B cell (primary cell): ENCODE measurements at regions not wholly inside any gene's neighbourhood (a gene's known extent, or its start where the extent isn't known, plus 50 kb on each side); places are given as distances from the start of the nearest gene placed in this dataset.
"Not testable (repeated sequence)": the region's sequence is repeated elsewhere in the genome, so short reads cannot be mapped to it uniquely, and the experiment has no call there.

Experiments used
- ATAC-seq: fragments of 200-7000 bp; cut with Tn5 transposase; one replicate; pipeline ENCODE4 v1.10.0; 2021; ENCODE audit warnings: low read depth, mild to moderate bottlenecking, moderate number of reproducible peaks, moderate library complexity
- CTCF ChIA-PET: fragments of 350-600 bp; sonication (Branson Sonifier 250); formaldehyde crosslinking; loops from one replicate; lab custom pipeline; 2021; ENCODE audit warnings: antibody characterized with exemption, inconsistent platforms; lab: Charles Lee
- POLR2A ChIA-PET: fragments of 350-600 bp; sonication (Branson Sonifier 250); formaldehyde crosslinking; loops from one replicate; lab custom pipeline; 2021; ENCODE audit warnings: antibody characterized with exemption; lab: Charles Lee
- DNase-seq: peaks from one replicate; pipeline ENCODE4 v3.0.0; 2013
- H2AFZ ChIP-seq: 2 replicates; pipeline ENCODE4 v1.6.1; 2012; ENCODE audit warnings: mild to moderate bottlenecking, low read depth, low read length; ENCODE audit not compliant: insufficient read depth, poor library complexity, severe bottlenecking
- H3K27ac ChIP-seq, 2 donors: 1 replicate in 1 of 2; 2 replicates in 1 of 2; pipeline ENCODE4 v1.5.1; 2012 to 2013; ENCODE audit warnings: low read length in 2 of 2, mild to moderate bottlenecking in 2 of 2, moderate library complexity in 1 of 2
- H3K27me3 ChIP-seq, 4 experiments: fragments of 200-600 bp in 1 of 4; sonication (generic) in 1 of 4; replicated peaks in 1 of 4; 1 replicate in 2 of 4; 2 replicates in 2 of 4; pipeline versions ENCODE4 v1.6.1 to v1.7.0; 2013 to 2016; ENCODE audit warnings: low read length in 3 of 4, mild to moderate bottlenecking in 2 of 4, mixed read lengths in 1 of 4, moderate library complexity in 1 of 4; ENCODE audit not compliant: insufficient read depth in 4 of 4, control insufficient read depth in 3 of 4; ENCODE audit errors: control extremely low read depth in 1 of 4
- H3K36me3 ChIP-seq, 2 experiments: replicated peaks in 1 of 2; 1 replicate in 1 of 2; 2 replicates in 1 of 2; pipeline versions ENCODE4 v1.6.1 to v1.7.1; 2013; ENCODE audit warnings: low read length in 1 of 2; ENCODE audit not compliant: insufficient read depth in 2 of 2, control insufficient read depth in 1 of 2; ENCODE audit errors: control extremely low read depth in 1 of 2, extremely low read depth in 1 of 2
- H3K4me1 ChIP-seq, 2 donors: fragments of 200-600 bp in 1 of 2; sonication (generic) in 1 of 2; 1 replicate in 1 of 2; 2 replicates in 1 of 2; pipeline versions ENCODE4 v1.5.1 to v1.6.1; 2013 to 2017; ENCODE audit warnings: low read length in 2 of 2; ENCODE audit not compliant: control insufficient read depth in 2 of 2, insufficient read depth in 2 of 2
- H3K4me2 ChIP-seq: replicated peaks from 2 replicates; pipeline ENCODE3; 2012; ENCODE audit warnings: mild to moderate bottlenecking, low read depth, low read length; ENCODE audit not compliant: poor library complexity, severe bottlenecking
- H3K4me3 ChIP-seq, 5 experiments: fragments of 200-600 bp in 1 of 5; sonication (generic) in 1 of 5; 1 replicate in 3 of 5; 2 replicates in 2 of 5; pipeline versions ENCODE4 v1.5.1 to v1.7.0; 2011 to 2016; ENCODE audit warnings: low read length in 4 of 5, mild to moderate bottlenecking in 4 of 5, low read depth in 2 of 5, control low read depth in 1 of 5, moderate library complexity in 1 of 5; ENCODE audit not compliant: insufficient read depth in 1 of 5; ENCODE audit errors: control extremely low read depth in 1 of 5, extremely low read depth in 1 of 5
- H3K79me2 ChIP-seq: fragments of 200-600 bp; sonication (generic); one replicate; pipeline ENCODE4 v1.6.0; 2016; ENCODE audit warnings: low read length; ENCODE audit not compliant: control insufficient read depth, insufficient read depth
- H3K9ac ChIP-seq: fragments of 200-600 bp; sonication (generic); 2 replicates; pipeline ENCODE4 v1.6.1; 2017; ENCODE audit warnings: mild to moderate bottlenecking, low read length, moderate library complexity
- H3K9me3 ChIP-seq, 3 donors: one replicate each; pipeline versions ENCODE4 v1.6.1 to v1.7.1; 2013; ENCODE audit warnings: low read length in 2 of 3; ENCODE audit not compliant: control insufficient read depth in 2 of 3, insufficient read depth in 1 of 3; ENCODE audit errors: control extremely low read depth in 1 of 3
- H4K20me1 ChIP-seq: 2 replicates; pipeline ENCODE4 v1.6.0; 2012; ENCODE audit warnings: mild to moderate bottlenecking, low read length; ENCODE audit not compliant: insufficient read depth, control insufficient read depth, poor library complexity, severe bottlenecking
- H3K27ac Mint-ChIP-seq: one replicate; pipeline ENCODE4 v1.8.0; 2021; ENCODE audit warnings: mixed read lengths
- H3K27me3 Mint-ChIP-seq: one replicate; pipeline ENCODE4 v1.8.0; 2021; ENCODE audit warnings: mixed read lengths
- H3K4me1 Mint-ChIP-seq: one replicate; pipeline ENCODE4 v1.8.0; 2021; ENCODE audit warnings: mixed read lengths
- H3K4me3 Mint-ChIP-seq: one replicate; pipeline ENCODE4 v1.8.0; 2021; ENCODE audit warnings: mixed read lengths
- H3K9me3 Mint-ChIP-seq: one replicate; pipeline ENCODE4 v1.8.0; 2022; ENCODE audit warnings: mixed read lengths; ENCODE audit not compliant: insufficient read depth
- EZH2 ChIP-seq: IDR thresholded peaks from 2 replicates; pipeline ENCODE4 v1.6.1; 2012; ENCODE audit warnings: borderline replicate concordance, low read depth, mild to moderate bottlenecking, moderate library complexity, low read length; ENCODE audit not compliant: insufficient read depth, poor library complexity, severe bottlenecking
- WGBS: methylation state at CpG from one replicate; pipeline ENCODE4 v1.1.5; 2013; ENCODE audit warnings: missing lambda C conversion rate; ENCODE audit not compliant: insufficient coverage; 5-methylcytosine and 5-hydroxymethylcytosine counted together
- intact Hi-C: fragments of 100-400 bp; cut with micrococcal nuclease; formaldehyde crosslinking; loops from one replicate; pipeline ENCODE4 v1.10.0; 2022
- TF ChIP-seq, protein P1 (sequence below): fragments of 200-600 bp; IDR thresholded peaks from one replicate; pipeline ENCODE4 v1.8.0; 2022; ENCODE audit warnings: antibody characterized with exemption, mild to moderate bottlenecking

GRCh38 chr6:115058414-115059211 is 715.8 kb upstream of the HS3ST5 start:
- no peaks in the 10 kb centered on the region for H3K4me1 Mint-ChIP-seq
- H3K27ac Mint-ChIP-seq: no peak overlapping the region

DNA sequence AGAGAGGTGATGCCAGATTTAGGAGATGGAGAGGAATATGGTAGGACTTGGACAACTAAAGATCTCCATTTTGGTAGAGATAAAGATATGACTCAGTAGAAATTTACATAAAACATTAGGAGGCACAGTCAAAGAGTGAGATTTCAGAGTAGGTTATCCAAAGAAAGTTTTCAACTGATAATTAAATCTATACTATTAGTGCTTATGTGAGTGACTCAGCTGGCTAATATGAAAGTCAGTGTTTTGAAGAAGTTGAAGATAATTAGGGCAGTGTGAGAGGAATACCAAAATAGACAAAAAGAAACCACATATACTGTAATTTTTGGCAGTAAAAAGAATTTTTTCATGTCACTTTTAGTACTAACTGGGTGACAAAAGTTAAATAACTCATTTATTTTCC is 712.8 kb upstream of the HS3ST5 start:
- H3K9ac ChIP-seq: no peak overlapping the region
- Mint-ChIP-seq H3K27ac (no peak overlapping the region), H3K4me3 (no peak overlapping the region), H3K4me1 (no peaks in the 10 kb centered on the region), H3K27me3 (no peaks in the 10 kb centered on the region), H3K9me3 (no peaks in the 10 kb centered on the region)
- intact Hi-C loops: no loop called here
- H3K4me1 ChIP-seq: no peaks in the 10 kb centered on the region
- no peak for TF ChIP-seq EZH2
- TF ChIP-seq, protein P1, sequence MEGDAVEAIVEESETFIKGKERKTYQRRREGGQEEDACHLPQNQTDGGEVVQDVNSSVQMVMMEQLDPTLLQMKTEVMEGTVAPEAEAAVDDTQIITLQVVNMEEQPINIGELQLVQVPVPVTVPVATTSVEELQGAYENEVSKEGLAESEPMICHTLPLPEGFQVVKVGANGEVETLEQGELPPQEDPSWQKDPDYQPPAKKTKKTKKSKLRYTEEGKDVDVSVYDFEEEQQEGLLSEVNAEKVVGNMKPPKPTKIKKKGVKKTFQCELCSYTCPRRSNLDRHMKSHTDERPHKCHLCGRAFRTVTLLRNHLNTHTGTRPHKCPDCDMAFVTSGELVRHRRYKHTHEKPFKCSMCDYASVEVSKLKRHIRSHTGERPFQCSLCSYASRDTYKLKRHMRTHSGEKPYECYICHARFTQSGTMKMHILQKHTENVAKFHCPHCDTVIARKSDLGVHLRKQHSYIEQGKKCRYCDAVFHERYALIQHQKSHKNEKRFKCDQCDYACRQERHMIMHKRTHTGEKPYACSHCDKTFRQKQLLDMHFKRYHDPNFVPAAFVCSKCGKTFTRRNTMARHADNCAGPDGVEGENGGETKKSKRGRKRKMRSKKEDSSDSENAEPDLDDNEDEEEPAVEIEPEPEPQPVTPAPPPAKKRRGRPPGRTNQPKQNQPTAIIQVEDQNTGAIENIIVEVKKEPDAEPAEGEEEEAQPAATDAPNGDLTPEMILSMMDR: no peak
- no peak overlapping the region for H2AFZ ChIP-seq
- no peaks in the 10 kb centered on the region for H3K27me3 ChIP-seq
- no peak overlapping the region for H3K4me2 ChIP-seq
- DNase-seq: no peak
- no peaks in the 10 kb centered on the region for H4K20me1 ChIP-seq
- no peaks in the 10 kb centered on the region for H3K9me3 ChIP-seq
- H3K27ac ChIP-seq: no peak overlapping the region
- no peaks in the 10 kb centered on the region for H3K36me3 ChIP-seq
- CTCF ChIA-PET: no interaction called here
- H3K79me2 ChIP-seq: no peaks in the 10 kb centered on the region
- no peak for ATAC-seq
- H3K4me3 ChIP-seq: no peak overlapping the region
- POLR2A ChIA-PET: no interaction called here

More at GRCh38 chr6:115058414-115059211, 715.8 kb upstream of the HS3ST5 start:
- Histone ChIP-seq H3K36me3 (no peaks in the 10 kb centered on the region), H3K4me3 (no peak overlapping the region), H3K79me2 (no peaks in the 10 kb centered on the region), H3K9me3 (no peaks in the 10 kb centered on the region), H3K4me2 (no peak overlapping the region), H3K4me1 (no peaks in the 10 kb centered on the region), H2AFZ (no peak overlapping the region), H3K27ac (no peak overlapping the region), H4K20me1 (no peaks in the 10 kb centered on the region), H3K9ac (no peak overlapping the region), H3K27me3 (no peaks in the 10 kb centered on the region)
- Mint-ChIP-seq H3K9me3 (no peaks in the 10 kb centered on the region), H3K27me3 (no peaks in the 10 kb centered on the region), H3K4me3 (no peak overlapping the region)
- WGBS: no CpG with 5 or more reads among the region's 3 CpGs
- TF ChIP-seq EZH2: no peak
- TF ChIP-seq, protein P1: no peak
- DNase-seq (no peak), ATAC-seq (no peak)
- POLR2A ChIA-PET: no interaction called here
- CTCF ChIA-PET: no interaction called here
- intact Hi-C loops: no loop called here

DNA sequence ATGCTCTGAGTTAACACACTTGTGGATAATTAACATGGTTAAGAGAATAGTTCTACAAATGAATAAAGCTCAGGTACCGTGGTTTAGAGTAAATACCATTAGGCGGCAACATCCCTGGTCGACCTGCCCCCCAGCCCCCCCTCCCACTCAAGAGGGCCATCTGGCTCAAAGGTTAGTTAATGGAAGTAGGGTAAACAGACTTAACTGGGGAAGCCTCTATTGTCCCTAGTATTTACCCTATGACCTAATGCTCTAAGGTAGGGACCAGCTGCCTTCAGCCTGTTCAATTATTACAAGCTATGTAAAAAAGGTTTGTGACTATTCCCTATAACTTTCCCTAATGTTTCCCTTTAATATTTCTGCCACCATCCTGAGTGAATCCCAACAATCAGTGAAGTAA is 711.4 kb upstream of the HS3ST5 start:
- ATAC-seq, H3K9ac ChIP-seq, H3K36me3 ChIP-seq, H3K9me3 ChIP-seq, H3K27ac Mint-ChIP-seq, H3K27me3 Mint-ChIP-seq, H2AFZ ChIP-seq, CTCF ChIA-PET, H3K4me3 Mint-ChIP-seq, H3K4me3 ChIP-seq, intact Hi-C loops, H3K4me2 ChIP-seq, DNase-seq, H3K9me3 Mint-ChIP-seq, H3K4me1 ChIP-seq, POLR2A ChIA-PET, H3K4me1 Mint-ChIP-seq, H4K20me1 ChIP-seq, H3K27me3 ChIP-seq, H3K27ac ChIP-seq, H3K79me2 ChIP-seq: not testable (repeated sequence)
- WGBS: no CpG with 5 or more reads among the region's 3 CpGs
